Activated B cell treated with CpG ODN at 0.5 μM for 24 hours (primary cell): ENCODE measurements at regions not wholly inside any gene's neighbourhood (a gene's known extent, or its start where the extent isn't known, plus 50 kb on each side); places are given as distances from the start of the nearest gene placed in this dataset.

Experiments used
- ATAC-seq: fragments of 200-7000 bp; cut with Tn5 transposase; one replicate; pipeline ENCODE4 v1.10.0; 2021; ENCODE audit warnings: low read depth, mild to moderate bottlenecking, moderate library complexity
- CTCF ChIA-PET: fragments of 350-600 bp; sonication (Branson Sonifier 250); formaldehyde crosslinking; loops from one replicate; lab custom pipeline; 2021; ENCODE audit warnings: antibody characterized with exemption; lab: Charles Lee
- POLR2A ChIA-PET: fragments of 350-600 bp; sonication (Branson Sonifier 250); formaldehyde crosslinking; loops from one replicate; lab custom pipeline; 2021; ENCODE audit warnings: antibody characterized with exemption; lab: Charles Lee
- DNase-seq: peaks from one replicate; pipeline ENCODE4 v3.0.0; 2022
- H3K27ac Mint-ChIP-seq: one replicate; pipeline ENCODE4 v1.8.0; 2020; ENCODE audit warnings: mixed read lengths
- H3K27me3 Mint-ChIP-seq: one replicate; pipeline ENCODE4 v1.8.0; 2021; ENCODE audit warnings: mixed read lengths
- H3K36me3 Mint-ChIP-seq: one replicate; pipeline ENCODE4 v1.8.0; 2021; ENCODE audit warnings: low read depth, mixed read lengths
- H3K4me1 Mint-ChIP-seq: one replicate; pipeline ENCODE4 v1.8.0; 2021; ENCODE audit warnings: mixed read lengths
- H3K4me3 Mint-ChIP-seq: one replicate; pipeline ENCODE4 v1.8.0; 2020; ENCODE audit warnings: mild to moderate bottlenecking, mixed read lengths
- H3K9me3 Mint-ChIP-seq: one replicate; pipeline ENCODE4 v1.8.0; 2020; ENCODE audit warnings: mixed read lengths
- CTCF ChIP-seq: fragments of 200-600 bp; IDR thresholded peaks from one replicate; pipeline ENCODE4 v1.8.0; 2022; ENCODE audit warnings: antibody characterized with exemption, mild to moderate bottlenecking
- intact Hi-C: fragments of 100-400 bp; cut with micrococcal nuclease; formaldehyde crosslinking; loops from one replicate; pipeline ENCODE4 v1.15.1; 2024

GRCh38 chr1:199044191-199044590 is 405.4 kb downstream of the PTPRC start:
- H3K9me3 Mint-ChIP-seq = peaks cover 9% of the 10 kb centered on the region
- peaks cover 10% of the 10 kb centered on the region for H3K27me3 Mint-ChIP-seq
- ATAC-seq (no peak), DNase-seq (no peak)
- TF ChIP-seq CTCF = no peak
- peaks cover 3% of the 10 kb centered on the region for H3K36me3 Mint-ChIP-seq
- no peak overlapping the region for H3K4me3 Mint-ChIP-seq
- peaks cover 20% of the 10 kb centered on the region for H3K4me1 Mint-ChIP-seq
- no peak overlapping the region for H3K27ac Mint-ChIP-seq
- ChIA-PET CTCF (no interaction called here), POLR2A (no interaction called here)
- intact Hi-C loops = no loop called here

- peaks cover 9% of the 10 kb centered on the region for H3K4me1 Mint-ChIP-seq
- CTCF ChIA-PET = no interaction called here
These were observed 407.8 kb downstream of the PTPRC start for GRCh38 chr1:199046618-199047017.

DNA sequence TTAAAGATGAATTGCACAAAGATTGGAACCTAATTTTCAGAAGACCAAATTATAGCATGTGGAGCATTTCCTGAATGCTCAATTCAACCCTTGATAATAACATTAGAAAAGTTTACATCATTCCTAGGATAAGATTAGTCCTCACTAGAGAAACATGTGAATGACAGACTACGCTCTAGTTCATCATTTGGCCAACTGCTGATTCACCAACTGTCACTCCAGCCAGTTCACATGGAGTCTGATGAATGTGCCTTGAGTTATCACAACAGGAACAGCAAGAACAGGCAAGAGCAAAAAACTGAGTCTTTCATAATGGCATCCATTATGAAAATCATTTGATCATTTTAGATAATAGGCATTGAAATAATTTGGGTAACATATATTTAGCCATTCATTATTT is 415.9 kb downstream of the PTPRC start:
- no peaks in the 10 kb centered on the region for H3K4me1 Mint-ChIP-seq
- ATAC-seq (no peak), DNase-seq (no peak)
- ChIA-PET POLR2A (no interaction called here), CTCF (no interaction called here)
- H3K36me3 Mint-ChIP-seq = no peaks in the 10 kb centered on the region
- no peak for TF ChIP-seq CTCF
- H3K4me3 Mint-ChIP-seq = no peak overlapping the region
- H3K27me3 Mint-ChIP-seq = no peaks in the 10 kb centered on the region
- intact Hi-C loops = no loop called here
- H3K9me3 Mint-ChIP-seq = peaks cover 15% of the 10 kb centered on the region
- no peak overlapping the region for H3K27ac Mint-ChIP-seq

More at GRCh38 chr1:199046618-199047017, 407.8 kb downstream of the PTPRC start:
- POLR2A ChIA-PET = interaction anchor here (0.8 kb wide), 1 partner anchor 127 kb away, joined by 3 read pairs; no protein-coding TSS in a partner anchor
- peaks cover 26% of the 10 kb centered on the region for H3K9me3 Mint-ChIP-seq
- no peak overlapping the region for H3K4me3 Mint-ChIP-seq
- H3K27ac Mint-ChIP-seq = no peak overlapping the region
- peaks cover 3% of the 10 kb centered on the region for H3K36me3 Mint-ChIP-seq
- TF ChIP-seq CTCF = no peak
- DNase-seq = no peak
- H3K27me3 Mint-ChIP-seq = peaks cover 10% of the 10 kb centered on the region
- ATAC-seq = no peak
- intact Hi-C loops = no loop called here

GRCh38 chr1:199057322-199057721 is 418.5 kb downstream of the PTPRC start:
- CTCF ChIA-PET = no interaction called here
- no peaks in the 10 kb centered on the region for H3K4me1 Mint-ChIP-seq
- no peak overlapping the region for H3K27ac Mint-ChIP-seq
- no peak for TF ChIP-seq CTCF
- no peaks in the 10 kb centered on the region for H3K36me3 Mint-ChIP-seq
- no peaks in the 10 kb centered on the region for H3K9me3 Mint-ChIP-seq
- H3K4me3 Mint-ChIP-seq = no peak overlapping the region
- DNase-seq = no peak
- ATAC-seq = no peak
- POLR2A ChIA-PET = no interaction called here
- intact Hi-C loops = no loop called here
- no peaks in the 10 kb centered on the region for H3K27me3 Mint-ChIP-seq

DNA sequence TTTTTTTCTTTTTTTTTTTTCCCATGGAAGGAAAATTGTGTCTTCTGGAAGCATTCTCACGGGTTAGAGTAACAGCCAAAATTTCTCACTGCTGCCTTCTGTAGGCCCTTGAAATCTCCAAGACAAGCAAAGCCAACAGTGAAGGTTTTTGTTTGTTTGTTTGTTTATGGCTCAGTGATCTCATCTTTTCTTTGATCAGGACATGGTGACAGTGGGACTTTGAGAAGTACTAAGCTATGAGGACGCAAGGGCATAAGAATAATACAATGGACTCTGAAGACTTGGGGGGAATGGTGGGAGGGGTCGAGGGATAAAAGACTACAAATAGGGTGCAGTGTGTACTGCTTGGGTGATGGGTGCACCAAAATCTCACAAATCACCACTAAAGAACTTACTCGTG is 419.4 kb downstream of the PTPRC start:
- no peaks in the 10 kb centered on the region for H3K4me1 Mint-ChIP-seq
- ChIA-PET CTCF (interaction anchor here (1.0 kb wide), 1 partner anchor 27 kb away, joined by 6 read pairs; no protein-coding TSS in a partner anchor), POLR2A (no interaction called here)
- ATAC-seq (no peak), DNase-seq (no peak)
- no peak overlapping the region for H3K4me3 Mint-ChIP-seq
- H3K9me3 Mint-ChIP-seq = no peaks in the 10 kb centered on the region
- no peak overlapping the region for H3K27ac Mint-ChIP-seq
- no peak for TF ChIP-seq CTCF
- H3K36me3 Mint-ChIP-seq = no peaks in the 10 kb centered on the region
- no peaks in the 10 kb centered on the region for H3K27me3 Mint-ChIP-seq
- intact Hi-C loops = no loop called here
